T-helper 1 cell treated with Interleukin-12 subunit alpha and Interleukin-12 subunit beta and Interleukin-4 antibody, amounts not matched to agents 30 ng/mL and 1 ng/mL, for 36 hours (primary cell): ENCODE measurements at regions not wholly inside any gene's neighbourhood (a gene's known extent, or its start where the extent isn't known, plus 50 kb on each side); places are given as distances from the start of the nearest gene placed in this dataset.

ENCODE experiments used
- intact Hi-C: fragments of 100-400 bp; cut with micrococcal nuclease; formaldehyde crosslinking; loops from one replicate; pipeline ENCODE4 v1.15.1; 2024

DNA sequence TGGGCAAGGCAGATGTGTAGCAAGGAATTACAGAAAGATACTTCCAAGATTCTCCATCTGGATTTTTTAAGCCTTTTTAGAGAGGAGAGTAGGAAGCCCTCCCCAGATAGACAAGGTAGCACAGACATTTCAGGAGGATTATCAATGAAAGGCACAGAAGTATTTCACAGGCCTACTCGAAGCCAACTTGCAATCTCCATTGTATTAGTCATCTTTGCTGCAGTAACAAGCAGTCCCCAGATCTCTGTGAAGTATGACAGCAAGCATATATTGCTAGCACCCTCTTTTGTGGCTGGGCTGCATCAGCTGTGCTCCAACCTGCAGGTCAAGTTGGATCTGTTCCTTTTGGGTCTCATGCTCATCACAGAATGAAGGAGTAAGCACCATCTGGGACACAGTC, 101.6 kb downstream of the MAF start:
- intact Hi-C loops: no loop called here

DNA sequence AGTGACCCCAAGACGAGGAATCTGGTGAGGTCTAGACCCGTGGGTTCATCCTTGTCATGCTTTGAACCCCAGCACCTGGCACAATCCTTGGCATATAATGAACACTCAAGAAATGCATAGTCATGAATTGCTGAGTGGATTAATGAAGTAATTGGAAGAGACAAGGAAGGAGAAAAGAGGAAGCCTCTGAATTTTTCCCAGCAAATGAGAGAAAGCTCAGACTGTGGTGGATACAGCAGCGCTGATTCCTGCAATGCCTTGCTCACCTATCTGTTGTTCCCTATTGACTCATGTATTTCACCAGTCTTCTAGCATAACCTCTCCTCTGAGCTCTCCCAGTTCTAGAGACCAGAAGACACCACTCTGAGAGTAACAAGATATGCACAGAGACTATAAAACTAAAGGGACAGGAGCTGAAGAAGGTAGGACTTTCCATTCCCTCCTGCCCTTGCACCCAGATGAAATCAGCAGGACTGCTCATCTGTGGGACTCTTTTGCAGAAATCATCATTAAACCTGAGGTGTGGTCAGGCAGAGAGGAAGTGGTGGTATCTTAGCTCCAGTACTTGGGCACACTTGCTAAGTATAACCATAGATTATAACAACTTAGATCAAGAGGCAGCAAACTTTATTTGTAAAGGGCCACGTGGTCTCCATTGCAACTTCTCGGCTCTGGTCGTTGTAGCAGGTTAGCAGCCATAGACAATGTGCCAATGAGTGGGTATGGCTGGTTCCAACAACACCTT, 102.8 kb downstream of the MAF start:
- intact Hi-C loops: no loop called here

DNA sequence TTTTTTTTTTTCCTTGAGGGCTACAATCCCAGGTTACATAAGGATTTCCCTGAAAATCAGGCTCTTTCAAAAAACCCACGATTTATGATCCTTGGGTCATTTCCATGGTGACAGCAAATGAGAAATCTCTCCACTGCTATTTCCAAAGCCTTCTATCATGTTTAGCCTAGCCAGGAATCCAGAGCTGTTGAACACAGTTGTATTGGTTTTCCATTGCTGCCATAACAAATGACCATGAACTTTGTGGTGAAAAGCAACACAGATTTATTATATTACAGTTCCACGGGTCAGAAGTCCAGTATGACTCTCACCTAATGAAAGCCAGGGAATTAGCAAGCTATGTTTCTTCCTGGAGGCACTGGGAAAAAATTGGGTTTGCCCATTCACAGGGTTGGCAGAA, 106.6 kb downstream of the MAF start:
- intact Hi-C loops: no loop called here

DNA sequence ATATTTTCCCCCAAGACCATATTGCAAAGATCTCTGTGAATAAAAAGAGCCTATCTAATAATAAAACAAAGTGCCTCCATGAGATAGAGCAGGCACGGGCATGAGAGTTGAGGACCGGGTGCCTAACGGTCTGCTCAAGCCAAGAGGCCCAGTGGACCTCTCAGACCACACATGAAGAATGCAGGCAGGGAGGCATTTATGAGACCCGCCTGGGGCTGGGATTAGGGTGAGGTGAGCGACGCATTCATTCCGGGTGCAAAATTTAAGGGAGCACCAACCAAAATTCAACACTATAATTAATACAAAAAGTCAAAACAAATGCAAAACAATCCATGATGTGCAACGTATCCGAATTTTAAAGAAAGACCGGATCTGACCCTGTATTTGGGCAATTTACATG, 108.5 kb downstream of the MAF start:
- intact Hi-C loops: no loop called here

DNA sequence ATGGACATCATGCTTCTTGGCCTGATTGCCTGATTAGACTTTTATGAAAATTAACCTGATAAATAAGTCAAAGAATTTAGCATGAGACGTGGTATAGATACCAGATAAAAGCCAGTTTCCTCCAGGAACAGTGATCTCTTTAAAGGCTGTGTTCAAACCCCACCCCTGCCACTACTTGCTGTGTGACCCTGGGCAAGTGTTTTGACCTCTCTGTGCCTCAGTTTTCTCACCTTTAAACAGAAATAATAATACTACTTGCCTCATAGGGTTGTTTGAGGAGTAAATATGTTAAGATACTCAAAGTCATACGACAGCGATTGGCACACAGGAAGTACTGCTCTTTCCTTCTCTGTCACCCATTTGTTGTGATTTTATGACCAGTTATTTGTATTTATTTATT, 115.5 kb downstream of the MAF start:
- intact Hi-C loops: loop anchor here (5.0 kb wide), 1 partner anchor 557 kb away; no protein-coding TSS in a partner anchor

DNA sequence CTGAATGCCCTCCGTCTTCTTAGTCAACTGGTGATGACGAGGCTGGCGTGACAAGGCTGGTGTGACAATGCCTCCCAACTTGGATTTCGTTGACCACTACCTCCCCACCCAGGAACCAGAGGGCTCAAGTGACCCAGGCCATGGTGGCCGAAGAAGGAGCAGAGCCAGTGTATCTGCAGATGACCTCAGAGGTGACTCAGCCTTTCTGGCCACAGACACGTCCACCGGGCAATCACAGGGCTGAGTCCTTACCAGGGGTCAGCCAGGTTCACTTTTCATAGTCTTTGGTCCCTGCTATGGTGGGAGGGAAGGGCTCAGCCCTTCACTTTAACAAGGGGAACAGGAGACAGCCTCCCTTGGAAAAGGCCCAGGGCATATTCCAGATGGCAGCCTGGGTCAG, 116.3 kb downstream of the MAF start:
- intact Hi-C loops: no loop called here

DNA sequence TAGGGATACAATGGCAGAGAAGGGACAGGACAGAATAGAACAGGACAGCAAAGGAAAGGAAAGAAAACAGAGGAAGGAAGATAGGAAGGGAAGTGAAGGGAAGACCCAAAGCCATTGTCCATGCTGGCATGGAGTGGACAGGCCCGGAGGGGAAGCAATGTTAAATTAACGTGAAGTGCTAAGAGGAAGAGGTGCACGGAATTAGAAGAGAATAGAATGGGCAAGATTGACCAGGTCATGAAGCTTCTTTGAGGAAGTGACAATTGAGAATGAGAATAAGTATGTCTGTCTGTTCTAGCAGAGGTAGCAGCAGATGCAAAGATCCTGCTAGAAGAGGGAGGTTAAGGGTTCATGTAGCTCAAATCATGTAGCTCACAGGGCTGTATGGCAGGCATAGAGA, 117.2 kb downstream of the MAF start:
- intact Hi-C loops: no loop called here

DNA sequence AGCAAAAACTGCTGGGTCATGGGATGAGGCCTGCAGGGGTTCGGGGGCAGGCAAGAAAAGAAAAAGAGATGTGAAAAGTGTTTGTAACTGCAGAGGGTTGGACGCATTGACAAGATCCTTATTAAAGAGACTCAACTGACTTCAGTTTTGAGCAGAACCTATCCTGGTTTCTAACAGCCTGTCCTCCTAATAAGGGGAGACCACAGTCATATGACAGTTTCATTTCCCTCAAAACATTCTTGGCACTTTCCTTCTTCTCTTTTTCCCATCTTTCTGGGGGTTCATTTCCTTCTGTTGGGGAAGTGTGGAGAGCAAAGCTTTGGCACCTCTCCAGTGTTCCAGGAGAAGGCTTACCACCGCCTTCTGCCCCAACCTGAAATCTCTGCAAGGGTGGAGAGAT, 118.5 kb downstream of the MAF start:
- intact Hi-C loops: no loop called here

DNA sequence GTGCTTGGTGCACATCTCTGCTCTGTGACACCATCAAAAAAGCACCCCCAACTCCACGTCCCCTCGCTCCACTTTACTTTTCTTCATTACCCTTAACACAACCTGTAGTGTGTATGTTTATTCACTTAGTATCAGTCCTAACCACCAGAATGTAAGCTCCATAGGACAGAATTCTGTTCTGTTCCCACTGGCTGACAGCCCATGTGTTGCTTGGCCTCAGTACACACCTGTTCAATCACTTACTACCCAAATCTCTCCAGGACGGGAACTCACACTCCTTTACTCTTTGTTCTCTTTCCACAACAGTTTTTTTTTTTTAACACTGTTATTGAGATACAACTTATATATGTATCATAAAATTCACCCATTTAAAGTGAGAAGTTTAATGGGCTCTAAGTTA, 119.6 kb downstream of the MAF start:
- intact Hi-C loops: no loop called here

DNA sequence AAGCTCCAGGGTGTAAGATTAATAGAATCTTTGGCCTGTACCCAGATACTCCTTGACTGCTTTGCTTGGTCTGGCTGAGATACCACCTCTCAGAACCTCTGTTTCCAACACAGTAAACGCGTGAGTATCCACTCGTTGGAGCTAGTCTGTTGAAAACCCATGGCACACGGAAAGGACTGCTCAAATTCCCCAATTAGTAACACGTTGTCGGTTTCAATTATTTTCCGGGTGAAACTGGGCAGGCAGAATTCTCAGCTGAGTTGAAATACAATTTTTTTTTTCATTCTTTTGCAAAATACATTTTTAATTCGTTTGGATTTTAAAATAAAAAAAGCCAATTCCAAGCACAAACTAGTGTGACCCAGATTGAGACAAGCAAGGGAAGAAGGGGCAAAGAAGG, 120.5 kb downstream of the MAF start:
- intact Hi-C loops: no loop called here

DNA sequence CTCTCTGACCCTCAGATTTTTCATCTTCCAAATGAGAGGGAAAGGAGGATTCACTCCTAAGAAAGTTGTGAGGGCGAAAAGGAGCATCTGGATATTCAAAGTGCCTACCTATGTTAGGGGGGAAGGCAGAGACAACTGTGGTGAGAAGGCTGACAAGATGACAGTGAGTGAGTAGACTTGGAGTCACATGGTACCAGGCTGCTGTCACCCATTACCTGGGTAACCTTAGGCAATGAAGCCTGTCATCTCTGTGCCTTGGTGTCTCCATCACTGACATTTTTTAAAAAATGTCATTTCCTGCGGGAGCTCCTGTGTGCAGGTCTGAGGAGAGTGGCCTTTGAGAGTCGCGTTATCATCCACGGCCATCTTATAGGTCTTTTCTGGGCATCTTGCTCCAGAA, 124.0 kb downstream of the MAF start:
- intact Hi-C loops: no loop called here

DNA sequence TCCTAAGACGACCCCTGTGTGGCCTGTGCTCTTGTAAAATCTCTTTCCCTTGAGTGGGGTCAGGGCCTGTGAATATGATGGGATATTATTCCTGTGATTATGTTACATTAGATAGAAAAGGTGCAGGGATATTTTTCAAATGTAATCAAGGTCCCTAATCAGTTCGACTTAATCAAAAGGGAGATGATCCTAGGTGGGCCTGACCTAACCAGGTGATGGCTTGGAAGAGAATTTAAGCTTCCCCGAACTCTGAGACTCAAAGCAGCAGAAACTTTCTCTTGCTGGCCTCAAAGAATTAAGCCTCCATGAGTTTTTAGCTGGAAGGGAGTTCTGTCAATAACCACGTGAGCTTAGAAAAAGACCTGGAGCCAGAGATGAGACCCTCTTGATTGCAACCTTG, 124.7 kb downstream of the MAF start:
- intact Hi-C loops: no loop called here

DNA sequence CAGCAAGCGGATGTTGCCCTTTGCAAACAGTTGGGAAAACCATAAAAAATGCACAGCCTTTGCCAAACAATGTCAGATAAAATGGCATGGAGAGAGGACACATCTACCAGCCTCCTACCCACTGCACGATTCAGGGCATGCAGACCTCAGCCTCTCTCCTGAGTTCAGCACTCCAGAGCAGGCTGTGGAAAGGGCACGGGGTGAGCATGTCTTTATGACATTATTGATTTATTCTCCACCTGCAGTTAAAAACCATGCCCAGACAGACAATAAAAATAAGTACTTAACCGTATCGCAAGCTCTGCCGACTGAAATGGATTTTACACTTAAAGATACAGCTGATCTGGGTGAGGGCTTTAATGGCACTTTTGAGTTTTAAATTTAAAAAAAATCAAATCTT, 127.1 kb downstream of the MAF start:
- intact Hi-C loops: no loop called here

DNA sequence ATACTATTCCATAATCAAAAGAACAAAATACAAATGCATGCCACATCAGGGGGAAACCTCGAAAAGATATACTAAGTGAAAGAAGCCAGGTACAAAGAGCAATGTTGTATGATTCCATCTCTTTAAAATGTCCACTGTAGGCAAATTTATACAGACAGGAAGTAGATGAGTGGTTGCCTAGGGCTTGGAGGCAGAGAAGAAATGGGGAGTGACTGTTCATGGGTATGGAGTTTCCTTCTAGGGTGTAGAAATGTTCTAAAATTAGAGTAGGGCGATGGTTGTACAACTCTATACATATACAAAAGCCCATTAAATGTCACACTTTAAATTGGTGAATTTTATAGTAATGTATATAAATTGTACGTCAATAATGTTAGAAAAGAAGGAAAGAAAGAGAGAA, 128.1 kb downstream of the MAF start:
- intact Hi-C loops: no loop called here

DNA sequence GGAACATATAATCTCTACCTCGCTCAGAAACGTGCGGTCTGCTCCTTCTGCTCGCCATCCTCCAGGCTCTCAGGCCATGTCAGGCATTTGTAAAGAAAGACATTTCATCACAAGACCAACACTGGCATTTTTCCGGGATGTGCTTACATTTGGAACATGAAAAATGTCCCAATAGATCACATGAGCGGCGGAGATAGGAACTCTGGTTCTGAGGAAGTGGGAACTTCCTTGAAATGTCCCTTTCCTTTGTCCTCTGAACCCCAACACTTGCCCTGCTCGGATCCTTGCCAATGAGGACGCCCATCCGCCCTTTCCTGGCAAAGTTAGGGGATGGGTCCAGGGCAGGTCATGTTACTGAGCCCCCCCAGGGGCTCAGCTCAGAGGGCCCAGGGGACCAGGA, 130.5 kb downstream of the MAF start:
- intact Hi-C loops: no loop called here

DNA sequence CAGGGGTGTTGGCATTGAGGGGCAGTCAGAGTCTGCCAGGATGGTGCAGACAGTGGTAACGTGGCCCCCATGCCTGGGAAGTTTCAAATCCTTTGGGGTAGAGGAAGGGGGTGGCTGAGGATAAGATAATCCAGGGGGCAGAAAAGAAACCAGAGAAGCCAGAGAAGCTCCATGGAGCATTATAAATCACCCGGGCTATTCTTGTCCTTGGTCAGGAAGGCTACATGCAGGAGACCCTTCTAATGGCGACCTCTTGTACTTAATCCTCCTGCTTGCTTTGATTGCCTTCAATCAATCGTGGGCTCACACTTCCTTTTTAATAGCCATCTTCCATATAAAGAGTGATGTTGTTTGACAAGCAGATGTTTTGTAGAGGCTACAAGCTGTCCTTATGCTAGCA, 131.9 kb downstream of the MAF start:
- intact Hi-C loops: no loop called here

DNA sequence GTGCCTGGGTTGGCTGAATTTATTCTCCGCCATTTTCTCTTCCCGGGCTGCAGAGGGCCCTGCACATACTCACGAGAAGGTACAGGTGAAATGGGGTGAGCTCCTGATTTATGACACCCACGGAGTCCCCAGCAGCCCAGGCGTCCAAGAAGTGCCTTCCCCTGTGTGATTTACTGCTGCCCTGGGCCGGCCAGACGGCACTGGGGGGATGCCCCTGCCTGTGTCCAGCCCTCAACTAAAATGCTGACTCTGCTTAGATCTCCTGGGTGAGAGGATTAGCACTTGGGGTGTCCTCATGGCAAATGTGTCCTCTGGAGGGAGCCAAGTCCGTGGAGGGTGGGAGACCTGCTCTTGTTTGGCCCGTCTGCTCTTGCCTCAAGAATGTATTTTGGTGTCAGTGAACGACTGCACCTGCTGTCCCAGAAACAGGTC, 132.4 kb downstream of the MAF start:
- intact Hi-C loops: no loop called here

DNA sequence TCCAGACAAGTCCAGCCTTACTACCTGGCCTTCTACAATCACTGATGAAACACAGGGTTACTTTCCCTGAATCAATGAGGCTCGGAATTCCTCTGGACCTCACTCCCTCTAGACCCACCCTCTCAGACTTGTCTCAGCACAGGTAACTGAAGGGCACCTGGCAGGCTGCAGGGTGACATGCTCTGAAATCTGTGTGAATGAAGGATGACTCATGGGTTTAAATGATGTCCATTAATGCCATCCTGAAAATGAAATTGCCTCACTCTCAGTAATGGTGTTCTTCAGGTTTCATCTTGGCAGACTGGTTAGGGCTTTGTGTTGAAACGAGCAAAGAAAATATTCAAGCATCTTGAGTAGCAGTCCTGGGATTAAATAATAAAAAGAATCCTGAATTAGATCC, 134.4 kb downstream of the MAF start:
- intact Hi-C loops: no loop called here

DNA sequence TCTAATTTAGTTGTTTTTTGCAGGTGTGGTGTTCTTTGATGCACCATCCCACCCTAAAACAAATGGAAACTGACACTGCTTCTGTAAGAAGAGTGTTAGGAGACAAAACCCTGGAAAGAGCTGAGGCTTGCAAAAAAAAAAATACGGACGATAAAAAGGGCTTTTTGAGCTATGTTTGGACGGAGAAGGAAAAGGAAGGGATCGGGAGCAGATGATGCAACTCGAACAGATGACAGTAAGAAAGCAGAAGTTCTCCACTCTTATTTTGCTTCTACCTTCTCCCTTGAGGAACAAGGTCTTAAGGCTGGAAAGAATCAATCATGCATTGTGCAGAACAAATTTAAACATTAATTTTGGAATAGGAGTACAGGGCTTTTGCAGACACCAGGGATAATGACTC, 136.7 kb downstream of the MAF start:
- intact Hi-C loops: no loop called here

DNA sequence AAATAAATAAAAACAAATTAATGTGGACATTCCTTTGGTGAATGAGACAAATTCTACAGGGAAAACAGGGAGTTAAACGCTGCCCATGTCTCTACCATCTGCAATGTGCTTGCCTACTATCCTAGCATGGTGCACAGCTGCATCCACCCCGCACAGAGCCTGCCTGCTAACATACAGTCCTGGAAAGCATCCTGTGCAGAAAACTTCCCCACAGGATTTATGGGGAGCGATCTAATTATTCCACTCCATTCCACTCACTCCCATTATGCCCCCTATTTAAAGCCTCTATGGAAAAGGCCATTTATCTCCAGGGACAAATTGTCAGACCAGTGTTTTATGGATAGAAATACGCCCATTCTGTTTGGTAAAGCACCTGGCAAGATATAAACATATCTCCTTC, 144.5 kb downstream of the MAF start:
- intact Hi-C loops: no loop called here

DNA sequence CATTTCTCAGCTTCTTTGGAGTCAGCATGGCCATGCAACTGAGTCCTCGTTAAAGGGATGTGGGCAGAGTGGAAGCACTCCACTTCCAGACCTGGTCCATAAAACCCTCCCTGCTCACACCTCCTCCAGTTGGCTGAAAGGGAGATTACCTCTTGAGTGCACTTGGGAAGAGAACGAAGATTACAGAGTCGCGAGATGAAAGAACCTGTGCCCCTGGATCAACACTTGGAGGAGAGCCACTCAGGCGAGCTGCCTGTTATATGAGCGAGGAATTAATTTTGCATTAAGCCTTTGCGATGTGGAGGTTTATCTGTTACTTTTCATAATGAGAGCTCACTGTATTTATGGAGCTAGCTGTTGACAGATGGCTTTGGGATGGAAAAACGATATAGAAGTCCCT, 147.9 kb downstream of the MAF start:
- intact Hi-C loops: no loop called here

DNA sequence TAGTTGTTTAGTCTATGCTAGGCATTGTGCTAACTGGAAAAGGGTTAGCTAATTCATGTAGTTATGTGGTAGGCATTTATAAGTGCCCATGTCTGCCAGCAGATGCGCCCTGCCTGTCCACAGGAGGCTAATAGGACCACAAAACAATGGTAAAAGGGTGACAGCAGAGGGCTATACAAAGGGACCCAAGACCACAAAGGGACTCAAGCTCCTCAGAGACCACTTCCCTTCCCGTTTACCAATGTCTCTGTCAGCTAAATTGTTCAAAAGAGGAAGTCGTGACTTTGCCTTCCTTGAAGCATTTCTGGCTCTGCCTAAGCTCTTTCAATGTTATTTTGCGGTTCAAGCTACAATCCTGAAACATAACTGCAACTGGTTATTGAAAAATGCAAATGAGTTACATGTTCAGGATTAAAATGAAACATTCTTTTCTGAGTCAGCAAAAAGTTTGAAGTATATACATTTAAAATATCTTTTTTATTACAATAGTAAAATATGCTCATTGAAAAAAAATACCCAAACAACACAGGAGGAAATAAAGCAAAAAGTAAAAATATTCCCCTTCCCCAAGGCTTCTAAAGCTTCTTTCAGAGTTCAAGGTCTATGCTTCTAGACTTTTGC, 149.2 kb downstream of the MAF start:
- intact Hi-C loops: no loop called here

DNA sequence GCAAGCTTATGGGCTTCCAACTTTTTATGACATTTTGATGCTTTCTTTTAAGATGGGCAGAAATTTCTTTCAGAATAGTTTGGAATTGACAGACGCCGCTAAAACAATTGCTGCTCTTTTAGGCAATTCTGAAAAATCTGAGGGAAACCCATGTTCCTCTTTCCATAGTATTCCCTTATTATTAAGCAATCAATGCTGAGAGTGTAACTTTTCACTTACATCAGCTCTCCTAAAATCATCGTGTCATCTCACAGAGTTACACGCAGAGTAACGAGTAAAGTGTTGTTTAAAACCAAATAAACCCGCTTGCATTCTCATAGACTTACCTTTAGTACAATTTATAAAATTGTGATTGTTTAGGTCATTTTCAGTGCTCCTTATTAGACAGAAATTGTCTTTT, 150.6 kb downstream of the MAF start:
- intact Hi-C loops: no loop called here
